GM12892 (cell line): ENCODE measurements at regions not wholly inside any gene's neighbourhood (a gene's known extent, or its start where the extent isn't known, plus 50 kb on each side); places are given as distances from the start of the nearest gene placed in this dataset.

Experiments used
- DNase-seq: peaks from one replicate; pipeline ENCODE4 v3.0.0; 2011; ENCODE audit not compliant: insufficient read length
- FAIRE-seq: peaks from 2 replicates; lab custom pipeline; 2011; peaks lifted over from hg19 to GRCh38; lab: Jason Lieb, UNC
- POLR2A ChIP-seq: IDR thresholded peaks from 2 replicates; pipeline ENCODE4 v1.6.1; 2011; ENCODE audit warnings: low read depth, low read length, control low read depth
- POLR2AphosphoS5 ChIP-seq: IDR thresholded peaks from 2 replicates; pipeline ENCODE4 v1.6.1; 2011; ENCODE audit warnings: low read depth, low read length, control low read depth
- TAF1 ChIP-seq: IDR thresholded peaks from 2 replicates; pipeline ENCODE4 v1.6.1; 2011; ENCODE audit warnings: low read depth, mild to moderate bottlenecking, control low read depth, low read length, borderline replicate concordance

- DNase-seq, result no peak
- TF ChIP-seq POLR2AphosphoS5, result no peak
- TF ChIP-seq POLR2A, result no peak
- TF ChIP-seq TAF1, result no peak
- FAIRE-seq, result no peak
Measured at GRCh38 chr6:26250698-26251044, 114.3 kb upstream of the BTN3A2 start.

DNA sequence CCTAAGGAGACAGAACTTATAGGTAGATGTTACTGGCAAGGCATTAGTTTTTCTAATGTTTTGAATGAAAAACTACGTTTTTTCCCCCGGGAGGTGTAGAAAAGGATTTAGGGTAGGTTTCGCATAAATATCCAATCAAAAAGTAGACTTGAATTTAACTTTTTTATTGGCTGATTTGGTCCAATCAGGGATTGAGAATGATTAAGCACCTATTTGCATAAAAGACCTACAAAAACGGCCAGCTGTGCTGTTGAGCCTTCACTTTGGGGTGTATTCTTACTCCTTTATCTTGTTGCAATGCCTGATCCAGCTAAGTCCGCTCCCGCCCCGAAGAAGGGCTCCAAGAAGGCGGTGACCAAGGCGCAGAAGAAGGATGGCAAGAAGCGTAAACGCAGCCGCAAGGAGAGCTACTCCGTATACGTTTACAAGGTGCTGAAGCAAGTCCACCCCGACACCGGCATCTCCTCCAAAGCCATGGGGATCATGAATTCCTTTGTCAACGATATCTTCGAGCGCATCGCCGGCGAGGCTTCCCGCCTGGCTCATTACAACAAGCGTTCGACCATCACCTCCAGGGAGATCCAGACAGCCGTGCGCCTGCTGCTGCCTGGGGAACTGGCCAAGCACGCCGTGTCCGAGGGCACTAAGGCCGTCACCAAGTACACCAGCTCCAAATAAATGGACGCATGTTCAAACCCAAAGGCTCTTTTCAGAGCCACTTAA, 113.5 kb upstream of the BTN3A2 start:
- FAIRE-seq (peak; percentile 82), DNase-seq (no peak)

GRCh38 chr6:26252077-26252472, 112.9 kb upstream of the BTN3A2 start:
- FAIRE-seq (peak; percentile 85), DNase-seq (no peak)
- TF ChIP-seq TAF1 (no peak), POLR2A (no peak), POLR2AphosphoS5 (no peak)

More for the DNA sequence above, 113.5 kb upstream of the BTN3A2 start:
- peak; percentile 97 for TF ChIP-seq POLR2A
- TF ChIP-seq TAF1, result peak; percentile 81; the same call in 1 of the 2 replicates
- TF ChIP-seq POLR2AphosphoS5, result peak; percentile 98

- TF ChIP-seq POLR2AphosphoS5 (no peak), TAF1 (no peak), POLR2A (no peak)
- FAIRE-seq, result no peak
Measured at GRCh38 chr6:26254724-26255123, 110.3 kb upstream of the BTN3A2 start.

DNA sequence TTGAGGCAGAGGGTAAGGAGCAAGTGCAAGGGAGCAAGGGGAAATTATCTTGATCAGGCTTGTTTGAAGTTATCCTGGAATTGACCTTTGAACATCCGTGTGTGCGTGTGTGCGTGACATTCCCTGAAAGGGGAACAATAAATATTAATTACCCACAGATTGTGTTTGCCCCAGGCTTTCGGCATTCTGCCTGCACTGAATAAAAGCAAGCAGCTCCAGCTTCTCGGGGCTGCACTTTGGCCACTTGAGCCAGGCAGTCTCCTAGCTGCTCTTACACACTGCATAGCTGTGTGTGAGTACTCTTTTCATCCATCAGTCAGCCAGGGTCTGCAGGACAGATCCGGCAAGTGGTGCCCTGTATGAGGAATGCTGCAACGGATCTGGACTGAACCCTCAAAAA, 107.7 kb upstream of the BTN3A2 start:
- TF ChIP-seq POLR2AphosphoS5 (no peak), POLR2A (no peak), TAF1 (no peak)
- DNase-seq, result no peak
- no peak for FAIRE-seq

More at GRCh38 chr6:26254724-26255123, 110.3 kb upstream of the BTN3A2 start:
- DNase-seq, result no peak

GRCh38 chr6:26258212-26258977, 106.6 kb upstream of the BTN3A2 start:
- FAIRE-seq (no peak), DNase-seq (no peak)
- TF ChIP-seq POLR2AphosphoS5 (no peak), POLR2A (no peak), TAF1 (no peak)

GRCh38 chr6:26260110-26260637, 104.8 kb upstream of the BTN3A2 start:
- no peak for FAIRE-seq
- TF ChIP-seq POLR2AphosphoS5, result no peak
- no peak for TF ChIP-seq TAF1
- TF ChIP-seq POLR2A, result no peak
- DNase-seq, result no peak

GRCh38 chr6:26260725-26261490, 104.1 kb upstream of the BTN3A2 start:
- no peak for FAIRE-seq
- no peak for DNase-seq
- TF ChIP-seq POLR2AphosphoS5 (no peak), POLR2A (no peak), TAF1 (no peak)

GRCh38 chr6:26264547-26264946, 100.5 kb upstream of the BTN3A2 start:
- no peak for TF ChIP-seq POLR2A
- DNase-seq, result no peak
- no peak for FAIRE-seq

- no peak for FAIRE-seq
- no peak for DNase-seq
- TF ChIP-seq POLR2AphosphoS5 (no peak), POLR2A (no peak), TAF1 (no peak)
Measured at GRCh38 chr6:26267083-26267589, 97.9 kb upstream of the BTN3A2 start.

GRCh38 chr6:26268659-26269402, 96.2 kb upstream of the BTN3A2 start:
- no peak for DNase-seq
- TF ChIP-seq POLR2AphosphoS5 (no peak), POLR2A (no peak), TAF1 (no peak)
- FAIRE-seq, result no peak
